ENCODE measurements at regions not wholly inside any gene's neighbourhood (a gene's known extent, or its start where the extent isn't known, plus 50 kb on each side); places are given as distances from the start of the nearest gene placed in this dataset.

GRCh38 chr5:174547814-174548213 lies 176.6 kb upstream of the MSX2 start:
- no peak for DNase-seq (ENCODE audit: low read depth in 1 of 2, low spot score in 1 of 2)
- TF ChIP-seq SPI1 (IDR thresholded peaks at IDR 0.05; ENCODE audit: borderline replicate concordance, low read depth) (no peak), REST (IDR thresholded peaks at IDR 0.05; ENCODE audit: insufficient replicate concordance, low read depth) (no peak), POLR2AphosphoS5 (IDR thresholded peaks at IDR 0.05; ENCODE audit: low read depth) (no peak), GABPA (IDR thresholded peaks at IDR 0.05; ENCODE audit: low read depth) (no peak)
- TF ChIP-seq, protein P1, sequence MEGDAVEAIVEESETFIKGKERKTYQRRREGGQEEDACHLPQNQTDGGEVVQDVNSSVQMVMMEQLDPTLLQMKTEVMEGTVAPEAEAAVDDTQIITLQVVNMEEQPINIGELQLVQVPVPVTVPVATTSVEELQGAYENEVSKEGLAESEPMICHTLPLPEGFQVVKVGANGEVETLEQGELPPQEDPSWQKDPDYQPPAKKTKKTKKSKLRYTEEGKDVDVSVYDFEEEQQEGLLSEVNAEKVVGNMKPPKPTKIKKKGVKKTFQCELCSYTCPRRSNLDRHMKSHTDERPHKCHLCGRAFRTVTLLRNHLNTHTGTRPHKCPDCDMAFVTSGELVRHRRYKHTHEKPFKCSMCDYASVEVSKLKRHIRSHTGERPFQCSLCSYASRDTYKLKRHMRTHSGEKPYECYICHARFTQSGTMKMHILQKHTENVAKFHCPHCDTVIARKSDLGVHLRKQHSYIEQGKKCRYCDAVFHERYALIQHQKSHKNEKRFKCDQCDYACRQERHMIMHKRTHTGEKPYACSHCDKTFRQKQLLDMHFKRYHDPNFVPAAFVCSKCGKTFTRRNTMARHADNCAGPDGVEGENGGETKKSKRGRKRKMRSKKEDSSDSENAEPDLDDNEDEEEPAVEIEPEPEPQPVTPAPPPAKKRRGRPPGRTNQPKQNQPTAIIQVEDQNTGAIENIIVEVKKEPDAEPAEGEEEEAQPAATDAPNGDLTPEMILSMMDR (IDR thresholded peaks at IDR 0.05; ENCODE audit: insufficient read depth, low read length), result no peak
- Histone ChIP-seq H3K27ac (replicated peaks) (no peak overlapping the region), H3K27me3 (ENCODE audit: insufficient read depth, poor library complexity, severe bottlenecking) (peaks cover 2% of the 10 kb centered on the region), H3K4me3 (replicated peaks; ENCODE audit: insufficient read depth, low read length) (no peak overlapping the region)

DNA sequence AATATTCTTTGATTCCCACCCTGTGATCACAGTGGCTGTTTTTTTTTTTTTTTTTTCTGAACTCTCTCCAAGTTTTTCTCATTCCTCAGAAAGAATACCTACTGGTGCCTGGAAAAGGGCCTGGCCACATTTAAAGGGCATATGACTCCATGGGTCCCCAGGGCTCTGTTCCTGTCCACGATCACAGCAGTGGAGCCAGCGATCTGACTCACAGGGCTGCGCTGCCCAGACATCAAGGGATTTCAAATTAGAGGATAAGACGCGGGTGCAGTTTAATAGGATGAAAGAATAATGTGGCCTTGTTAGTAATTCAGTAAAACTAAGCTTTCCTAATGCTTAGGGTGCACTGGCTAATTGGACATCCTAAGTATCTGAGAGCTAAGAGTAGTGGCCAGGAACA lies 175.1 kb upstream of the MSX2 start:
- no peak for TF ChIP-seq POLR2AphosphoS5 (IDR thresholded peaks at IDR 0.05; ENCODE audit: low read depth)
- TF ChIP-seq, protein P1 (IDR thresholded peaks at IDR 0.05; ENCODE audit: insufficient read depth, low read length), result no peak
- no peak for TF ChIP-seq SPI1 (IDR thresholded peaks at IDR 0.05; ENCODE audit: borderline replicate concordance, low read depth)
- TF ChIP-seq REST (IDR thresholded peaks at IDR 0.05; ENCODE audit: insufficient replicate concordance, low read depth), result no peak
- TF ChIP-seq GABPA (IDR thresholded peaks at IDR 0.05; ENCODE audit: low read depth), result no peak
- Histone ChIP-seq H3K27me3 (ENCODE audit: insufficient read depth, poor library complexity, severe bottlenecking) (peaks cover 2% of the 10 kb centered on the region), H3K4me3 (replicated peaks; ENCODE audit: insufficient read depth, low read length) (no peak overlapping the region), H3K27ac (replicated peaks) (no peak overlapping the region)
- no peak for DNase-seq (ENCODE audit: low read depth in 1 of 2, low spot score in 1 of 2)

DNA sequence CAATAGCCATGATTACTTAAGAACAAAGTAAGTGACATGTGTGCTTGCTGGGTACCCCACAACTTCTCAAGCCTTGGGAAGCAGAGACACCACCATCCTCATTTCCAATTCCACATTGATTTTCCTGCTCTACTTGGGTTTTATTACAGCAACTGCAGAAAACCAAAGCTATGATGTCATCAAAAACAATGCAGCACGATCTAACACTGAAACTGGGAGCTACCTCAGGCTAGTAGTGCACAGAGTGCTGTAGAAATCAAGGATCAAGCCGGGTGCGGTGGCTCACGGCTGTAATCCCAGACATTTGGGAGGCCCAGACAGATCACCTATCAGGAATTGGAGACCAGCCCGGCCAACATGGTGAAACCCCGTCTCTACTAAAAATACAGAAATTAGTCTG lies 174.4 kb upstream of the MSX2 start:
- Histone ChIP-seq H3K4me3 (replicated peaks; ENCODE audit: insufficient read depth, low read length) (no peak overlapping the region), H3K27me3 (ENCODE audit: insufficient read depth, poor library complexity, severe bottlenecking) (no peaks in the 10 kb centered on the region), H3K27ac (replicated peaks) (no peak overlapping the region)
- DNase-seq (ENCODE audit: low read depth in 1 of 2, low spot score in 1 of 2), result no peak
- TF ChIP-seq POLR2AphosphoS5 (IDR thresholded peaks at IDR 0.05; ENCODE audit: low read depth) (no peak), SPI1 (IDR thresholded peaks at IDR 0.05; ENCODE audit: borderline replicate concordance, low read depth) (no peak), REST (IDR thresholded peaks at IDR 0.05; ENCODE audit: insufficient replicate concordance, low read depth) (no peak), GABPA (IDR thresholded peaks at IDR 0.05; ENCODE audit: low read depth) (no peak)
- TF ChIP-seq, protein P1 (IDR thresholded peaks at IDR 0.05; ENCODE audit: insufficient read depth, low read length), result no peak
